ENCODE measurements at regions not wholly inside any gene's neighbourhood (a gene's known extent, or its start where the extent isn't known, plus 50 kb on each side); places are given as distances from the start of the nearest gene placed in this dataset.

GRCh38 chr17:59470624-59471297 is 94.6 kb upstream of the DHX40 start:
- TF ChIP-seq, protein P1, sequence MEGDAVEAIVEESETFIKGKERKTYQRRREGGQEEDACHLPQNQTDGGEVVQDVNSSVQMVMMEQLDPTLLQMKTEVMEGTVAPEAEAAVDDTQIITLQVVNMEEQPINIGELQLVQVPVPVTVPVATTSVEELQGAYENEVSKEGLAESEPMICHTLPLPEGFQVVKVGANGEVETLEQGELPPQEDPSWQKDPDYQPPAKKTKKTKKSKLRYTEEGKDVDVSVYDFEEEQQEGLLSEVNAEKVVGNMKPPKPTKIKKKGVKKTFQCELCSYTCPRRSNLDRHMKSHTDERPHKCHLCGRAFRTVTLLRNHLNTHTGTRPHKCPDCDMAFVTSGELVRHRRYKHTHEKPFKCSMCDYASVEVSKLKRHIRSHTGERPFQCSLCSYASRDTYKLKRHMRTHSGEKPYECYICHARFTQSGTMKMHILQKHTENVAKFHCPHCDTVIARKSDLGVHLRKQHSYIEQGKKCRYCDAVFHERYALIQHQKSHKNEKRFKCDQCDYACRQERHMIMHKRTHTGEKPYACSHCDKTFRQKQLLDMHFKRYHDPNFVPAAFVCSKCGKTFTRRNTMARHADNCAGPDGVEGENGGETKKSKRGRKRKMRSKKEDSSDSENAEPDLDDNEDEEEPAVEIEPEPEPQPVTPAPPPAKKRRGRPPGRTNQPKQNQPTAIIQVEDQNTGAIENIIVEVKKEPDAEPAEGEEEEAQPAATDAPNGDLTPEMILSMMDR (IDR thresholded peaks at IDR 0.05) = no peak
- no peak for TF ChIP-seq POLR2A (IDR thresholded peaks at IDR 0.05)
